HG02870 (cell line): ENCODE measurements at regions not wholly inside any gene's neighbourhood (a gene's known extent, or its start where the extent isn't known, plus 50 kb on each side); places are given as distances from the start of the nearest gene placed in this dataset.

Experiments used
- ATAC-seq: cut with Tn5 transposase; IDR thresholded peaks from one replicate; pipeline ENCODE4 v1.9.1; 2021; ENCODE audit warnings: mild to moderate bottlenecking, moderate library complexity; ENCODE audit not compliant: unreplicated experiment

DNA sequence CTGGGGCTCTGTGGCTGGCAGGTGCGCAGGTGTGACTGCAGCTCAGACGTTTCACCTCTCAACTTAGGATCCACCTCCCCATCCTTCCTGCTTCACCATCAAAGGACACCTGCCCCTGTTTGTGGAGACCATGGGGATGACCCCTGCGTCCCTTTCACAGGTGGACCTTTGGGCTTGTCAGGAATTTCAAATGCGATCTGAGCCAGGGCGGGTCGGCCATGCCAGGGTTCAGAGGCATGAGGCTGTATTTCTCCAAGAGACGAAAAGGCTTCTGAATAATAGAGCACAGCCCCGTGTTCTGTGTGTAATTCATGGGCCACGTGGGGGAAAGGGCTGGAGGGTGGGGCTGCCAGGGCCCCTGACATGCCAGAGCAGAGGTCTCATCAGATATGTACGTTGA is 668.0 kb downstream of the BRD1 start:
- ATAC-seq: no peak

DNA sequence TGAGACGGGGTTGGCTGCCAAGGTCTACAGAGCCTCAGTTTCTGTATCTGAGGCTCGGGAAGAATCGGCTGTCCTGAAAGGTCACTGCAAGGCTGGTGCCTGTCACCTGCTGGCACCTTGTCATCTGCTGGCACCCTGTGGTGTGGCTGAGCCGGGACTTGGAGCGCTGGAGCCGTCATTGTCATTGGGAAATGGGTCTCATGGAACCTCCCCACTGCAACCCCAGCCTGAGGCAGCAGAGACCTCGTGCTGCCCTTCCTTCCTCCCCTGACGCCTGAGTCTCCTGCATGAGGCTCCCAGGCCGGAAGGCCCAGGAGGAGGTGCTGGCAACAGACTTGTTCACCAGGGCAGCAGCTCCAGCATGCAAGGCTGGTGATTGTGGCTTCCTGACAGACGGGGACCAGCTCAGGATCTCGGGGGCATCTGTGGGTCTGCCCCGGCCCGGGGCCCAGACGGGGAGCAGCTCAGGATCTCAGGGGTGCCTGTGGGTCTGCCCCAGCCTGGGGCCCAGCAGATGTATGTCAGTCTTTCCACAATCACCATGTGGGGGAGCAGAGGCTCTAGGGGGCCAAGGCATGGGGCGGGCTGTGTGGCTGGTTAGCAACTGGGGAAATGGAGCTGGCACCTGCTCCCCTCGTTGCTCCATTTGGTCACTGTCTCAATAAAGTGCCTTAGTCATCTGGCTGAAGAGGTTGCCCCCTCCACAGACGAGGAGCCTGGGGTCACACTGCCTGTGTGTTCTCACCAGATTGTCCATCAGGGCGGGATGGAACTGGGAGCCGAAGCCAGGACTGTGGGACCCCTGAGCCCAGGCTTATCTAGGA is 668.7 kb downstream of the BRD1 start:
- ATAC-seq: no peak

DNA sequence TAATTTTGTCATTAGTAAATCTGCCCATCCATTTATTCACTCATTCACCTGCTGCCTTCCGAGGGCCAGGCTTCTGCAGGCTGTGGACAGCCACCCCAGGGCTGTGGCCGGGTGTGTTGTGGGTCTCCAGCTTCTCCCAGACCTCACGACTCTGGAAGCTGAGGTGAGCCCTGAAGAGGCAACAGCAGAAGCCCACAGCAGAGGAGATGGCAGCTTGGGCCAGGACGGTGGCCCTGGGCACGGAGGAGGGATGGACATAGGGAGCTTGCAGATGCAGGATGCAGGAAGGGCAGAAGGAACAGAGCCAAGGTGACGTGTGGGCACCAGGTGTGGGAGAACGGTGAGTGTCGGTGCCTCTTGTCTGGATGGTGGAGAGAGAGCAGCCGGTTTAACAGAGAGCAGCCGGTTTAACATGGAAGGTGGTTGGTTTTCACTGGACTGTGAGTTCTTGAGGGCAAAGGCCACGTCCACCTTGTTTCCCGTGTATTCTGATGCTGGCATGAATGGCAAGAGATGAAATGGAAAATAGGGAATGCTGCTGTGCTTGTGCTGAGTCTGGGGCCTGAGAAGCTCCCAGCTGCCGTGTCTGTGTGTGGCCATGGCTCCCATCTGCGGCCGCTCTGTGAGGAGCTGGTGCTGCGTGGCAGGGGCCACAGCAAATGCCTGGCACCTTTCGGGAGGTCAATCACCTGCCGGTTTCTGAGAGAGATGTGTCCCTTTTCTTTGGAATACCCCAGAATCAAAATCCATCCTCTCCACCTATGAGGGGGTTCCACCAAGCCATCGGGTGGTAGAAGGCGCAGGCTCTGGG is 669.9 kb downstream of the BRD1 start:
- ATAC-seq: no peak

- ATAC-seq: no peak
Observed at GRCh38 chr22:49156662-49157285, 670.9 kb downstream of the BRD1 start.

DNA sequence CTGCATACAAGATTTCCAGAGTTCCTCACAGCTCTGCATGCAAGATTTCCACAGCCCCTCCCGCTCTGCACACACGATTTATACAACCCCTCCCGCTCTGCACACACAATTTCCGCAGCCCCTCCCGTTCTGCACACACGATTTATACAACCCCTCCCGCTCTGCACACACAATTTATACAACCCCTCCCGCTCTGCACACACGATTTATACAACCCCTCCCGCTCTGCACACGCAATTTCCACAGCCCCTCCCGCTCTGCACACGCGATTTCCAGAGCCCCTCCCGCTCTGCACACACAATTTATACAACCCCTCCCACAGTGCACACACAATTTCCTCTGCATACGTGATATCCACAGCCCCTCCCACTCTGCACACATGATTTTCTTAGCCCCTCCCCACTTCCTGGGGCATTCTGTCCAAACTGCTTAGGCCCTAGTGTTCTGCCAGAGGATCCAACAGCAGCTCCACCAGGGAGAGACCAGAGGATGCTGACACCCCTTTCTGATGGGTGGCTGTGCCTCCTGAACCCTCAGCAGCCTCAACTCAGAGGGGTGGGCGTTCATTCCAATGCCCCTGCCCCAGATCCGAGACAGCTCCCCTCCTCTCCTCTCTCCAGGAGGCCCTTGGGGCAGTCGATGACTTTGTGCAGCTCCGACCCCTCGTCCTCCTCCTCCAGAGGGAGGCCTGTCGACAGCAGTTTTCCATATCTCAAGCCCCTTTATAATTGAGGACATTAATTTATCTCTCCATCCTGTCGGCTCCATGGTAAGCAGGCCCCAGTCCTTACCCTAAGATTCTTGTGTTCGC is 671.7 kb downstream of the BRD1 start:
- no peak for ATAC-seq

DNA sequence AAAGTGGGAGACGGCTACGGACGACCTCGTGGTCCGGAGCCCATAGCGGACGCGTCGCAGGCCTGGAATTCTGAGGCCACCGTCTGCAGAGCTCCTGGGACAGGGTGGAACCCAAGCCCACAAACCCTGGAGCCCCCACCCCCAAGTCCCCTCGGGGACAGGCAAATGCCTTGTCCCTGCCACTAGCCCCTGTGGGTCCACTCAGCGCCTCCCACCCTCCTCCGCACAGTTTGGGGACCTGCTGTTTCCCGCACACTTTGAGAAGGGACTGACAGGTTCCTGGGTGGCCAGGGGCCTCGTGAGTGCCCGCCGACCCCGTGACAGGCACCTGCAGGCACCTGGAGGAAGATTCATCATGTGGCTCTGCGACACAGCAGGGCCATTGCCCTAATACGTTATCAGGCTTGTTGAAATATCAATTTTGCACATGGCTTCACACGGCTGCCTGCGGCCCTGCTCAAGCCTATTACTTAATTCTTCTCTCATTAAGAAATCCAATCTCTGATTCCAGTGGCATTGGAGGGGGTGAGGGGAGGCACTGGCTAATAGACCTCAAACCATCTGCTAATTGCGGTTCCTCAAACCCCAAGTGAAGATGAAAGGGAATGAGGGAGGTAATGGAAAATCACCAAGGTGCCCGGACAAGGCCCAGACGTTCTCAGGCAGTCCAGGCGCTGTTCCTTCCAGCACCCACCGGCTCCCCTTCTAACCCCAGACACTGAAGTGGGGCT is 672.5 kb downstream of the BRD1 start:
- ATAC-seq: no peak

GRCh38 chr22:49154433-49154832 is 673.2 kb downstream of the BRD1 start:
- no peak for ATAC-seq

DNA sequence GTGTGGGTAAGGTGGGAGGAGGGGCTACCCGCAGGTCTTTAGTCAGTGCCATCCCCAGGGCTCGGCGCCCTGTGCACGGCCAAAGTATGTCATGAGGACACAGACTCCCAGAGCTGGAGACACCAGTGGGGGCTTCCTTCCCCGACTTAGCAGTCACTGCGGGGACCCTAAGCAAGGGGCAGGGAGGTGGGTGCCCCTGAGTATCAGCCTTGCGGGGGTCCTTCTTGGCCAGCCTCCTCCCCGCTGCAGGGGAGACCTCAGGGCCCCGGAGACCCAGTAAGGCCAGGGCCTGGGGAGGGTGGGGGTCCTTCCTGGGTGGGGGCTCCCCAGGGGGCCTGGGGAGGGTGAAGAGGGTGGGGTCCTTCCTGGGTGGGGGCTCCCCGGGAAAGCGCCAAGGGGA is 673.8 kb downstream of the BRD1 start:
- ATAC-seq: no peak

DNA sequence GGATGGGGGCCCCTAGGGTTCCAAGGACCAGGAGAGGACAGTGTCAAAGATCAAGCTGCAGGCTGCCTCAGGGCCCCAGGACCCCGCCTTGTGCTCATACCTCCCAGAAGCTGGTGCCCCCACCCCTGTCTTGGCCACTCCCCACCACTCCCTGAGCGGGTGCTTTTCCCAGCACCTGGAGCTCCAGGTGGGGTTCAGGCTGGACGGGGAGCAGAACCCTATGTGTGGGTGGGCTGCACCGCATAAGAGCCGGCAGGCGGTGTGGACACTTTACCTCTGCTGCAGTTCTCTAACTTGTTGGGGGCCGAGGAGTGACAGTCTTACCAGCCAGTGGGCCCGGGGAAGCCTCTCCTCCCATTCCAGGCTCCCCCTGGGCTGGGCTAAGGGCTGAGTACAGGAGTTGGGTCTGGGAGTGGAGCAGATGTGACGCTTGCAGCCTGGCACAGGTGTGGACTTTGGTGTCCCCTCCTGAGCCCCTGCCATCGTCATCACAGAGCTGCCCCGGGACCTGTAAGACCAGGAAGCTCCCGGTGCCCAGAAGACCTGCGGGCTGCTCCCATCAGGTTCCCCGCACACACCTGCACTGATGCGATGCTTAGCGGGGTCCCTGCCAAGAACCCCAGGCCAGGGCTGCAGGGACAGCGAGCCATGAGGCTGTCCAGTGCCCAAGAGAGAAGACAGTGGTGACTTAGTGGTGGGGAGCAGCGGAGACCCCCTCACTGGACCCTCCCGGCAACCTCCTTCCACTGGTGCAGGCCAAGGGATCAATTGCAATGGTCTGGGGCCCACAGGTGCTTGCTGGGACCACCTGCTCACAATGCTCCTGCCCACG is 674.5 kb downstream of the BRD1 start:
- ATAC-seq: no peak

GRCh38 chr22:49152127-49152938 is 675.3 kb downstream of the BRD1 start:
- no peak for ATAC-seq

DNA sequence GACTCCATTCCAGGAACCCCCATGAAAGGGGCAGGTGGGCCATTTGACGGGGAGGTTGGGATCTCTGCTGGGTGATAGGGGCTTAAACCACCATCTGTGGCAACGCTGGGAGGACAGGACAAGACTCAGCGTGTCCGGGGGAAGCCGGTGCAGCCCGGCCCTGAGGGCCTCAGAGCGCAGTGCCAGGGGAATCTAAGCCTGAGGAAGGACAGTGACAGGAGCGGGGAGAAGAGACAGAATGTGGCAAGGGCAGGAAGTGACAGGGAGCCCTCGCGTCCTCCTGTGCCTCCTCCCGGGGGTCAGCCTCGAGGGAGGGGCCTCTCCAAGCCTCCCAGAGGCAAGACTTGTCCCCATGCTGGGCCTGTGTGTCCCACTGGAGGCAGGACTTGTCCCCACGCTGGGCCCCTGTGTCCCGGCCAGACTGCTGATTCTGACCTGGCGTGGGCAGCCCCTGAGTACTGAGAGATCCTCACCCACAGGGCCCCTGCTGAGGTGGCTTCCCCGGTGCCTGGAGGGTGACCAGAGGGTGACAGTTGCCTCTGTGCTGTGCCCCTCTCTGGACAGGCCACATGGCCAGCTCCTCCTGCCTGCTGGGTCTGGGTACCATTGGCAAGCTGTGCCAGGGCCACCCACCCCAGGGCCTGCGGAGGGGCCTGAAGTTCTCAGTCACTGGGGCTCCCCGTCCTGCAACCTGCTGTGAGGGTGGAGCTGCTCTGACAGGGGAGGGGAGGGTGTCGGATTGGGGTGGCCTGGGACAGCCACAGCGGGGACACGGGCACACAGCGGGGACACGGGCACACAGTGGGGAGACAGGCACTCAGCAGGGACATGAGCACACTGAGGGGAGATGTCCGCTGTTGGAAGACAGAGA is 676.2 kb downstream of the BRD1 start:
- ATAC-seq: no peak

GRCh38 chr22:49150801-49151221 is 676.9 kb downstream of the BRD1 start:
- no peak for ATAC-seq

DNA sequence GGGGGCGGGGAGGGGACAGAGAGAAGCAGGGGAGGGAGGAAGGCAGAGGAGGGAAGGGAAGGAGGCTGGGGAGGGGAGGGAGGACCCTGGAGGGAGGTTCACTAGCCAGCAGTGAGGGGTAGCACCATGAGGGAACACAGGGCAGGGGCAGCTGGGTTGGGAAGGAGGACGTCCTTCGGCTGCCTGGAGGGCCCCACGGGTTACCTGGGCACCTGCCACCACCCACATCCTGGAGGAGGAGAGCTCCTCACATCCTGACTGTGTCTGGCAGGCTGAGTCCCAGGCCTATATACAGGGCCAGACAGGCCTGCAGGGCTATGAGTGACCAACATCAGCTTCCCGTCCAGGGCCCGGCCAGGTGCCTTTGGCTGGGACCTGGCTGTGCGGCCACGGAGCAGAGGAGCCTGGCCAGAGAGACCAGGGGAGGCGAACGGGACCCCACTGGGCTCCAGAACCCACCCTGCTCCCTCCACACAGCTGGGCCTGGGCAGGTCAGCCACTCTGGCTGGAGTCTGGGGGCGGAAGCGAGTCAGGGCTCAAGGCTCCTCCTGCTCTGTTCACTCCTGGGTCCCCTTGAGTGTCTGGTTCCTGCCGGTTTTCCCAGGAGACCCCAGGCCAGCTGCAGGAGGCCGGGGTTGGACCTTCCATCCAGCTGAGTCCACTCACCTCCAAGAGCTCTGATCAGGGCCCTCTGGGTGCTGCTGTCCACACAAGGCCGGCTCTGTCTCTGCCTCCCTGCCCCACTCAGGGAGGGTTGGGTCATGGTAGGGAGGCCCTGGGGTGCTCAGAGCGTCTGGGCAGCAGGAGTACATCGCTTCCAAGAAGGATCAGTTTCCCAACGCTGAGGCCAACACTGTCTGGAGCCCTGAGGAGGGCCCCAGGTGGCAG is 677.7 kb downstream of the BRD1 start:
- no peak for ATAC-seq

DNA sequence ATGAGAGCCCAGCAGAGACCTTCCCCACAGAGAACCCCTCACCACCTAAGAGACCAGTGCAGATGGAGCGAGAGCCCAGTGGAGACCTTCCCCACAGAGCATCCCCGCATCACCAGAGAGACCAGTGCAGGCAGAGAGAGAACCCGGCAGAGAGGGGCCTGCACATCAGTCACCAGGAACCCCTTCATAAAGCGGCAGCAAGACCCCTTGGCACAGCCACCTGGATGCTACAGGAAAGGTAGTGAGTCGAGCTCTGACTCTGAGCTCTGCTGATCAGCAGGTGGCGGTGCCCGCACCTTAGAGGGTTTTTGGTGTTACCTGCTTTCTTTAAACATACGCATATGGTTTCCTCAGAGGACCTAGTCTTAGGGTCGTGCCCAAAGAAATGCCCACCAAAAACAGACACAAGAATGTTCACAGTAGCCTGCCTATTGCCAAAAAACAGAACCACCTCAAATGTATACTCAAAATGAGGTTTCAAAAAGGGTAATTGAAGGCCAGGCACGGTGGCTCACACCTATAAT is 678.7 kb downstream of the BRD1 start:
- ATAC-seq: no peak

DNA sequence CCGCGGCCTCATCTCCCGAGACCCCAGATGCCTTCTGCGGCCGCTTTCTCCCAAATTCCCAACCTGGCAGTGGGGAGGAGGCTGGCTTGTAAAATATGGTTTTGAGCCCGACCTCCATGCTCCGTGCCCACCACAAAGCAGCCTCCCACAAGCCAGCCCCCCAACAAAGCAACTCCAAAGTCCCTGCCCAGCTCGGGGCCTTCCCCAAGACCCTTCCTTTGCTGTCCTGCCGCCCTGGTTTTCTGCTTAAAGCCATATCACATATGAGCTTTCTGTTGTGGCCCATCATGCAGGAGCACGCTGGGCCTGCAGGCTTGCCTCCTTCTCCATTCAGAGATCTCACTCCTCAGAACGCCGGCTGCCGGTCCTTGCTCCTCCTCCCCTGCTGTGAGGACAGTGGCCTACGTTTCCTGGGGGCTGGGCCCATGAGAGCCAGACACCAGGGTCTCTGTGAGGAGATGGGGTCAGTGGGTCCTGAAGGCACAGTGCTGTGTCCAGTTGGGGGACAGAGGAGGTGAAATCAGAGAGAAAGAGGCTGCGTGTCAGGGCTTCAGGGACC is 680.0 kb downstream of the BRD1 start:
- no peak for ATAC-seq

DNA sequence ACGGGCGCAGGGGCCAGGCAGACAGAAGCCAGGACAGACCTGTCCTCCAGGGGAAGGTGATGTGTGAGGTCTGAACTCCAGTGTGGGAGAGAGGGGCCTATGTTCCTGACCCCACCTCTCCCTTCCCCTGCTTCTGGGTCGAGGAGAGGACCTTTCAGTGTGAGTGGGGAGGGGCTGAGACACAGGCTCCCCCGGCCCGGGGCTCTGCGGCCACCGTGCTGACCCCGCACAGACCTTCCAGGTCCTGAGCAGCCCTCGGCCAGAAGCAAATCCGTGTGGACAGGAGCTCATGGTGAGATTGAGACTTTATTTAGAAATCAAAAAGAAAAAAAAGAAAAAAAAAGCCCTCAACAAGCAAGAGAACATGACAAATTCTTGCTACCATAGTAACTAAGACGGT is 680.5 kb downstream of the BRD1 start:
- no peak for ATAC-seq
